RWPE2 (cell line): ENCODE measurements at regions not wholly inside any gene's neighbourhood (a gene's known extent, or its start where the extent isn't known, plus 50 kb on each side); places are given as distances from the start of the nearest gene placed in this dataset.

Experiments used
- ATAC-seq: fragments of 200-7000 bp; cut with Tn5 transposase; 3 replicates; pipeline ENCODE4 v1.9.1; 2021; ENCODE audit warnings: low read depth
- DNase-seq: peaks from one replicate; pipeline ENCODE4 v3.0.0-alpha.2; 2020; ENCODE audit warnings: low spot score
- H3K27ac ChIP-seq: fragments of 450-650 bp; 2 replicates; pipeline ENCODE4 v1.5.1; 2017; ENCODE audit warnings: mild to moderate bottlenecking; ENCODE audit not compliant: poor library complexity, severe bottlenecking
- H3K27me3 ChIP-seq: fragments of 250-450 bp; sonication (Bioruptor Pico); 2 replicates; pipeline ENCODE4 v1.5.1; 2021; ENCODE audit warnings: mild to moderate bottlenecking, moderate library complexity; ENCODE audit not compliant: insufficient read depth, poor library complexity, severe bottlenecking
- H3K36me3 ChIP-seq: fragments of 250-450 bp; sonication (Bioruptor Pico); 2 replicates; pipeline ENCODE4 v1.5.1; 2020; ENCODE audit warnings: low read depth, mild to moderate bottlenecking, moderate library complexity
- H3K4me1 ChIP-seq: fragments of 250-450 bp; sonication (Bioruptor Pico); 2 replicates; pipeline ENCODE4 v1.5.1; 2021; ENCODE audit warnings: mild to moderate bottlenecking, moderate library complexity; ENCODE audit not compliant: insufficient read depth, poor library complexity, severe bottlenecking
- H3K4me3 ChIP-seq: fragments of 250-450 bp; sonication (Bioruptor Pico); 2 replicates; pipeline ENCODE4 v1.5.1; 2021; ENCODE audit warnings: mild to moderate bottlenecking, moderate library complexity; ENCODE audit not compliant: severe bottlenecking
- H3K9me3 ChIP-seq: fragments of 250-450 bp; sonication (Bioruptor Pico); 2 replicates; pipeline ENCODE4 v1.5.1; 2021; ENCODE audit warnings: mild to moderate bottlenecking, moderate library complexity; ENCODE audit not compliant: severe bottlenecking
- CTCF ChIP-seq: fragments of 450-650 bp; IDR thresholded peaks from one replicate; pipeline ENCODE4 v1.5.1; 2017; ENCODE audit warnings: mild to moderate bottlenecking, moderate library complexity; ENCODE audit not compliant: poor library complexity, severe bottlenecking

GRCh38 chrX:98795636-98796035 lies 1614.4 kb downstream of the PCDH19 start:
- ATAC-seq = peak; percentile 68
- no peaks in the 10 kb centered on the region for H3K36me3 ChIP-seq
- DNase-seq = no peak
- H3K4me1 ChIP-seq = no peaks in the 10 kb centered on the region
- no peak for TF ChIP-seq CTCF
- H3K4me3 ChIP-seq = no peak overlapping the region
- H3K27me3 ChIP-seq = no peaks in the 10 kb centered on the region
- H3K27ac ChIP-seq = peak overlapping the region; percentile 37
- no peaks in the 10 kb centered on the region for H3K9me3 ChIP-seq

DNA sequence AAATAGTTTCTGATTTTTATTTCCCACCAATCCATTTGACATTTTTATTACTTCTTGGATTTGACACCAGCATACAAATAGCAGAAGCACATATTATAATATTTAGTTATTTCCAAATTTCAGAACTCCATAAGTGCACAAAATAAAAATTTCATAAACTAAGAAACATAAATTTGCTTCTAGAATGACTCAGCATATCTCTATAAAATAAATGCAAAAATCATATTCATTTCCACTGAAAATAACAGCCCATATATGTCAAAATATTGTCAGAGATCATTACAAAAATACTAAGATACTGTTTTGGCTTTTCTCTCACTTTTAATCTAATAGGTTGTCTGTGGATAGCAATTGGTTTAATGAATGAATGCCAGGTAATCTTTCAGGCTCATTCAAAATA lies 1654.2 kb downstream of the PCDH19 start:
- Histone ChIP-seq H3K27ac (no peak overlapping the region), H3K4me1 (no peaks in the 10 kb centered on the region), H3K36me3 (no peaks in the 10 kb centered on the region), H3K27me3 (no peaks in the 10 kb centered on the region), H3K4me3 (no peak overlapping the region), H3K9me3 (no peaks in the 10 kb centered on the region)
- no peak for TF ChIP-seq CTCF
- DNase-seq (no peak), ATAC-seq (no peak)

DNA sequence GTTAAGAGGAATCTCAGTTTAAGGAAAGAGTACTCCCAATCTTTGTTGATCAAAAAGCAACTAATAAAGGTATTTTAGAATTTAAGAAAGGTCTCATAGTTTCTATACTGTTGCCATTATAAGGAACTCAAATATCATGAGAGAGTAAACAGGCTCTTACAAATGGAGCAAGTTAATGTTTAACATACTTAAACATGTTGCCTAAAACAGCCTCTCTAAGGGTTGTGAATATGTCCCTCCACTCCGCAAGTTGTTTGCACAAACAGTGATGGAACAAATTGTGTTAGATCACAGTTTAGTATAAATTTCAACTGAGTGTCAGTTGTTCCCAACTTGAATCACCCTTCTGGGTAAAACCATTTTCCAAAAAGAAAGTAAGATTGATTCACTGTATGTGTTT lies 1678.3 kb downstream of the PCDH19 start:
- DNase-seq = no peak
- no peaks in the 10 kb centered on the region for H3K4me1 ChIP-seq

DNA sequence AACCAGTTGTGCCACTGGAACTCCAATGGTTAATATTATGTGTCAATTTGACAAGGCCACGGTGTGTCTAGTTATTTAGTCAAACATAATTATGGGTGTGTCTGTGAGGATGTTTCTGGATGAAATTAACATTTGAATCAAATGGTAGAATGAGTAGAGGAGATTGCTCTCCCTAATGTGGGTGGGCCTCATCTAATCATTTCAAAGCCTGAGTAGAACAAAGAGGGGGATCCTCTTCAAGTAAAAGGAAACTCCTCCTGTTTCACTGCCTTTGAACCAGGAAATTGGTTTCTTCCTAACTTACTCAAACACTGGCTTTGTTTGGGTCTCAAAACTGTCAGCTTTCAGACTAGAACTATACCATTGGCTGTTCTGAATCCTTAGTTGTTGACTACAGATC lies 1692.1 kb downstream of the PCDH19 start:
- TF ChIP-seq CTCF = no peak
- Histone ChIP-seq H3K27me3 (no peaks in the 10 kb centered on the region), H3K36me3 (no peaks in the 10 kb centered on the region), H3K27ac (no peak overlapping the region), H3K4me3 (no peak overlapping the region), H3K4me1 (no peaks in the 10 kb centered on the region), H3K9me3 (no peaks in the 10 kb centered on the region)
- ATAC-seq (no peak), DNase-seq (no peak)

More for the DNA sequence above, 1678.3 kb downstream of the PCDH19 start:
- ATAC-seq = no peak
- Histone ChIP-seq H3K9me3 (no peaks in the 10 kb centered on the region), H3K27ac (no peak overlapping the region), H3K27me3 (no peaks in the 10 kb centered on the region), H3K36me3 (no peaks in the 10 kb centered on the region), H3K4me3 (no peak overlapping the region)
- TF ChIP-seq CTCF = no peak
